ENCODE measurements at regions not wholly inside any gene's neighbourhood (a gene's known extent, or its start where the extent isn't known, plus 50 kb on each side); places are given as distances from the start of the nearest gene placed in this dataset.
"Not testable (repeated sequence)": the region's sequence is repeated elsewhere in the genome, so short reads cannot be mapped to it uniquely, and the experiment has no call there.

- not testable (repeated sequence) for DNase-seq
Measured at GRCh38 chr2:201946746-201947145, 86.9 kb upstream of the FZD7 start.

GRCh38 chr2:201947287-201947686 is 86.4 kb upstream of the FZD7 start:
- DNase-seq = no peak

GRCh38 chr2:201949181-201949926 is 84.3 kb upstream of the FZD7 start:
- DNase-seq = no peak

- DNase-seq = no peak
Measured at GRCh38 chr2:201949927-201950246, 83.8 kb upstream of the FZD7 start.

- DNase-seq = peak; percentile 47
Measured at GRCh38 chr2:201950606-201951005, 83.0 kb upstream of the FZD7 start.

- peak; percentile 70 for DNase-seq
Measured at GRCh38 chr2:201952187-201952586, 81.5 kb upstream of the FZD7 start.

GRCh38 chr2:201953396-201953795 is 80.3 kb upstream of the FZD7 start:
- DNase-seq = no peak

GRCh38 chr2:201953880-201954279 is 79.8 kb upstream of the FZD7 start:
- no peak for DNase-seq

- no peak for DNase-seq
Measured at GRCh38 chr2:201955231-201955630, 78.4 kb upstream of the FZD7 start.

GRCh38 chr2:201955702-201956141 is 77.9 kb upstream of the FZD7 start:
- no peak for DNase-seq

- DNase-seq = no peak
Measured at GRCh38 chr2:201956361-201956760, 77.3 kb upstream of the FZD7 start.

GRCh38 chr2:201957091-201957490 is 76.6 kb upstream of the FZD7 start:
- no peak for DNase-seq

GRCh38 chr2:201959198-201959597 is 74.5 kb upstream of the FZD7 start:
- DNase-seq = no peak

- DNase-seq = no peak
Measured at GRCh38 chr2:201959626-201960025, 74.0 kb upstream of the FZD7 start.

- no peak for DNase-seq
Measured at GRCh38 chr2:201960305-201960704, 73.3 kb upstream of the FZD7 start.

GRCh38 chr2:201961401-201961800 is 72.3 kb upstream of the FZD7 start:
- DNase-seq = no peak

- no peak for DNase-seq
Measured at GRCh38 chr2:201962774-201963562, 70.7 kb upstream of the FZD7 start.

- DNase-seq = no peak
Measured at GRCh38 chr2:201964011-201964410, 69.6 kb upstream of the FZD7 start.

- DNase-seq = peak; percentile 64
Measured at GRCh38 chr2:201964631-201965206, 68.9 kb upstream of the FZD7 start.

GRCh38 chr2:201965550-201965949 is 68.1 kb upstream of the FZD7 start:
- no peak for DNase-seq

- peak; percentile 67 for DNase-seq
Measured at GRCh38 chr2:201966691-201967438, 66.8 kb upstream of the FZD7 start.

GRCh38 chr2:201968050-201968449 is 65.6 kb upstream of the FZD7 start:
- no peak for DNase-seq

GRCh38 chr2:201968476-201968875 is 65.2 kb upstream of the FZD7 start:
- DNase-seq = no peak

Measured in DMS79 treated with DMSO at 0.1 percent for 48 hours (cell line).